T-helper 2 cell treated with Interferon-gamma antibody and Interleukin-4, amounts not matched to agents 5 μg/mL and 100 μg/mL, for 36 hours (primary cell): ENCODE measurements at regions not wholly inside any gene's neighbourhood (a gene's known extent, or its start where the extent isn't known, plus 50 kb on each side); places are given as distances from the start of the nearest gene placed in this dataset.
"Not testable (repeated sequence)": the region's sequence is repeated elsewhere in the genome, so short reads cannot be mapped to it uniquely, and the experiment has no call there.

Source experiments
- DNase-seq: peaks from one replicate; pipeline ENCODE4 v3.0.0; 2021; ENCODE audit warnings: low spot score
- H3K27ac Mint-ChIP-seq: one replicate; pipeline ENCODE4 v1.8.0; 2021; ENCODE audit warnings: mild to moderate bottlenecking, mixed read lengths
- H3K27me3 Mint-ChIP-seq: one replicate; pipeline ENCODE4 v1.8.0; 2021; ENCODE audit warnings: low read depth, mixed read lengths
- H3K36me3 Mint-ChIP-seq: one replicate; pipeline ENCODE4 v1.8.0; 2021; ENCODE audit warnings: low read depth, mixed read lengths
- H3K4me1 Mint-ChIP-seq: one replicate; pipeline ENCODE4 v1.8.0; 2021; ENCODE audit warnings: low read depth, mixed read lengths
- H3K4me3 Mint-ChIP-seq: one replicate; pipeline ENCODE4 v1.8.0; 2022; ENCODE audit warnings: mild to moderate bottlenecking, moderate library complexity, mixed read lengths
- H3K9me3 Mint-ChIP-seq: one replicate; pipeline ENCODE4 v1.8.0; 2021; ENCODE audit warnings: mixed read lengths

- Mint-ChIP-seq H3K27me3 (no peaks in the 10 kb centered on the region), H3K9me3 (peaks cover 7% of the 10 kb centered on the region), H3K36me3 (no peaks in the 10 kb centered on the region), H3K4me1 (no peaks in the 10 kb centered on the region), H3K27ac (no peak overlapping the region), H3K4me3 (no peak overlapping the region)
- no peak for DNase-seq
Observed at GRCh38 chr4:180285796-180286195, 1957.4 kb upstream of the TENM3 start.

GRCh38 chr4:180292339-180292738, 1950.9 kb upstream of the TENM3 start:
- Mint-ChIP-seq H3K27ac (no peak overlapping the region), H3K36me3 (no peaks in the 10 kb centered on the region), H3K9me3 (peaks cover 7% of the 10 kb centered on the region), H3K4me3 (no peak overlapping the region), H3K27me3 (no peaks in the 10 kb centered on the region), H3K4me1 (no peaks in the 10 kb centered on the region)
- no peak for DNase-seq

GRCh38 chr4:180296036-180296599, 1947.1 kb upstream of the TENM3 start:
- Mint-ChIP-seq H3K27me3 (no peaks in the 10 kb centered on the region), H3K4me1 (no peaks in the 10 kb centered on the region), H3K4me3 (no peak overlapping the region), H3K27ac (no peak overlapping the region), H3K9me3 (peaks cover 13% of the 10 kb centered on the region), H3K36me3 (no peaks in the 10 kb centered on the region)
- DNase-seq, result no peak

GRCh38 chr4:180304321-180304720, 1938.9 kb upstream of the TENM3 start:
- H3K36me3 Mint-ChIP-seq, result no peaks in the 10 kb centered on the region
- H3K27ac Mint-ChIP-seq, result no peak overlapping the region
- no peaks in the 10 kb centered on the region for H3K27me3 Mint-ChIP-seq
- H3K4me1 Mint-ChIP-seq, result no peaks in the 10 kb centered on the region
- no peak overlapping the region for H3K4me3 Mint-ChIP-seq
- H3K9me3 Mint-ChIP-seq, result peaks cover 10% of the 10 kb centered on the region
- DNase-seq, result no peak

GRCh38 chr4:180310616-180311015, 1932.6 kb upstream of the TENM3 start:
- no peaks in the 10 kb centered on the region for H3K36me3 Mint-ChIP-seq
- H3K4me1 Mint-ChIP-seq, result no peaks in the 10 kb centered on the region
- no peak for DNase-seq
- H3K27me3 Mint-ChIP-seq, result no peaks in the 10 kb centered on the region
- peaks cover 4% of the 10 kb centered on the region for H3K9me3 Mint-ChIP-seq
- no peak overlapping the region for H3K27ac Mint-ChIP-seq
- H3K4me3 Mint-ChIP-seq, result no peak overlapping the region

- DNase-seq, result no peak
- Mint-ChIP-seq H3K4me1 (no peaks in the 10 kb centered on the region), H3K4me3 (no peak overlapping the region), H3K9me3 (peaks cover 21% of the 10 kb centered on the region), H3K27me3 (no peaks in the 10 kb centered on the region), H3K27ac (no peak overlapping the region), H3K36me3 (no peaks in the 10 kb centered on the region)
Observed at GRCh38 chr4:180314972-180315371, 1928.2 kb upstream of the TENM3 start.

GRCh38 chr4:180330521-180330920, 1912.7 kb upstream of the TENM3 start:
- no peak overlapping the region for H3K4me3 Mint-ChIP-seq
- no peaks in the 10 kb centered on the region for H3K27me3 Mint-ChIP-seq
- no peaks in the 10 kb centered on the region for H3K9me3 Mint-ChIP-seq
- no peak for DNase-seq
- no peaks in the 10 kb centered on the region for H3K36me3 Mint-ChIP-seq
- no peak overlapping the region for H3K27ac Mint-ChIP-seq
- H3K4me1 Mint-ChIP-seq, result no peaks in the 10 kb centered on the region

- no peak overlapping the region for H3K4me3 Mint-ChIP-seq
- no peaks in the 10 kb centered on the region for H3K4me1 Mint-ChIP-seq
- no peaks in the 10 kb centered on the region for H3K9me3 Mint-ChIP-seq
- H3K27me3 Mint-ChIP-seq, result no peaks in the 10 kb centered on the region
- no peaks in the 10 kb centered on the region for H3K36me3 Mint-ChIP-seq
- no peak overlapping the region for H3K27ac Mint-ChIP-seq
- DNase-seq, result no peak
Observed at GRCh38 chr4:180333162-180333561, 1910.0 kb upstream of the TENM3 start.

GRCh38 chr4:180335566-180335965, 1907.6 kb upstream of the TENM3 start:
- no peaks in the 10 kb centered on the region for H3K36me3 Mint-ChIP-seq
- H3K4me1 Mint-ChIP-seq, result no peaks in the 10 kb centered on the region
- no peaks in the 10 kb centered on the region for H3K27me3 Mint-ChIP-seq
- no peaks in the 10 kb centered on the region for H3K9me3 Mint-ChIP-seq
- no peak for DNase-seq
- H3K27ac Mint-ChIP-seq, result no peak overlapping the region
- H3K4me3 Mint-ChIP-seq, result no peak overlapping the region

GRCh38 chr4:180336494-180337090, 1906.6 kb upstream of the TENM3 start:
- Mint-ChIP-seq H3K4me3 (no peak overlapping the region), H3K36me3 (no peaks in the 10 kb centered on the region), H3K4me1 (no peaks in the 10 kb centered on the region), H3K27ac (no peak overlapping the region), H3K9me3 (peaks cover 3% of the 10 kb centered on the region), H3K27me3 (no peaks in the 10 kb centered on the region)
- DNase-seq, result no peak

GRCh38 chr4:180341926-180342325, 1901.3 kb upstream of the TENM3 start:
- H3K27me3 Mint-ChIP-seq, result no peaks in the 10 kb centered on the region
- DNase-seq, result no peak
- peaks cover 3% of the 10 kb centered on the region for H3K9me3 Mint-ChIP-seq
- no peaks in the 10 kb centered on the region for H3K4me1 Mint-ChIP-seq
- no peak overlapping the region for H3K27ac Mint-ChIP-seq
- H3K36me3 Mint-ChIP-seq, result no peaks in the 10 kb centered on the region
- no peak overlapping the region for H3K4me3 Mint-ChIP-seq

GRCh38 chr4:180350901-180351300, 1892.3 kb upstream of the TENM3 start:
- Mint-ChIP-seq H3K4me3 (no peak overlapping the region), H3K9me3 (peaks cover 18% of the 10 kb centered on the region), H3K4me1 (no peaks in the 10 kb centered on the region), H3K36me3 (no peaks in the 10 kb centered on the region), H3K27me3 (no peaks in the 10 kb centered on the region), H3K27ac (no peak overlapping the region)
- no peak for DNase-seq

GRCh38 chr4:180356766-180357165, 1886.4 kb upstream of the TENM3 start:
- Mint-ChIP-seq H3K9me3 (peaks cover 13% of the 10 kb centered on the region), H3K4me3 (no peak overlapping the region), H3K27ac (no peak overlapping the region), H3K36me3 (no peaks in the 10 kb centered on the region), H3K27me3 (no peaks in the 10 kb centered on the region), H3K4me1 (no peaks in the 10 kb centered on the region)
- no peak for DNase-seq

GRCh38 chr4:180360113-180360512, 1883.1 kb upstream of the TENM3 start:
- DNase-seq, H3K27ac Mint-ChIP-seq, H3K4me3 Mint-ChIP-seq, H3K9me3 Mint-ChIP-seq, H3K27me3 Mint-ChIP-seq, H3K36me3 Mint-ChIP-seq, H3K4me1 Mint-ChIP-seq: not testable (repeated sequence)

GRCh38 chr4:180363815-180364214, 1879.4 kb upstream of the TENM3 start:
- no peak overlapping the region for H3K27ac Mint-ChIP-seq
- no peak overlapping the region for H3K4me3 Mint-ChIP-seq
- no peaks in the 10 kb centered on the region for H3K27me3 Mint-ChIP-seq
- no peak for DNase-seq
- no peaks in the 10 kb centered on the region for H3K4me1 Mint-ChIP-seq
- no peaks in the 10 kb centered on the region for H3K9me3 Mint-ChIP-seq
- no peaks in the 10 kb centered on the region for H3K36me3 Mint-ChIP-seq
